Adrenal gland (tissue), 5 donors: ENCODE measurements at regions not wholly inside any gene's neighbourhood (a gene's known extent, or its start where the extent isn't known, plus 50 kb on each side); places are given as distances from the start of the nearest gene placed in this dataset.

Experiments used
- POLR2A ChIP-seq, 2 donors: fragments of 450-650 bp; IDR thresholded peaks; one replicate each; pipeline ENCODE4 v1.6.1; 2017; ENCODE audit warnings: antibody characterized with exemption in 2 of 2, mild to moderate bottlenecking in 2 of 2, moderate library complexity in 1 of 2
- TF ChIP-seq, protein P1 (sequence below), 6 experiments: fragments of 450-650 bp in 4 of 6; fragments of 200-600 bp in 2 of 6; sonication (generic) in 1 of 6; IDR thresholded peaks; 1 replicate in 5 of 6; 2 replicates in 1 of 6; pipeline versions ENCODE4 v1.5.1 to v1.8.0; 2016 to 2021; ENCODE audit warnings: antibody characterized with exemption in 6 of 6, mild to moderate bottlenecking in 2 of 6, moderate library complexity in 1 of 6
- donor health status: DM: no; HTN: no; CAD: no.

GRCh38 chr18:29062921-29063320 is 886.0 kb upstream of the CDH2 start:
- TF ChIP-seq, protein P1, sequence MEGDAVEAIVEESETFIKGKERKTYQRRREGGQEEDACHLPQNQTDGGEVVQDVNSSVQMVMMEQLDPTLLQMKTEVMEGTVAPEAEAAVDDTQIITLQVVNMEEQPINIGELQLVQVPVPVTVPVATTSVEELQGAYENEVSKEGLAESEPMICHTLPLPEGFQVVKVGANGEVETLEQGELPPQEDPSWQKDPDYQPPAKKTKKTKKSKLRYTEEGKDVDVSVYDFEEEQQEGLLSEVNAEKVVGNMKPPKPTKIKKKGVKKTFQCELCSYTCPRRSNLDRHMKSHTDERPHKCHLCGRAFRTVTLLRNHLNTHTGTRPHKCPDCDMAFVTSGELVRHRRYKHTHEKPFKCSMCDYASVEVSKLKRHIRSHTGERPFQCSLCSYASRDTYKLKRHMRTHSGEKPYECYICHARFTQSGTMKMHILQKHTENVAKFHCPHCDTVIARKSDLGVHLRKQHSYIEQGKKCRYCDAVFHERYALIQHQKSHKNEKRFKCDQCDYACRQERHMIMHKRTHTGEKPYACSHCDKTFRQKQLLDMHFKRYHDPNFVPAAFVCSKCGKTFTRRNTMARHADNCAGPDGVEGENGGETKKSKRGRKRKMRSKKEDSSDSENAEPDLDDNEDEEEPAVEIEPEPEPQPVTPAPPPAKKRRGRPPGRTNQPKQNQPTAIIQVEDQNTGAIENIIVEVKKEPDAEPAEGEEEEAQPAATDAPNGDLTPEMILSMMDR (IDR thresholded peaks at IDR 0.05), result no peak
- no peak for TF ChIP-seq POLR2A (IDR thresholded peaks at IDR 0.05)
